GM12865 (cell line): ENCODE measurements at regions not wholly inside any gene's neighbourhood (a gene's known extent, or its start where the extent isn't known, plus 50 kb on each side); places are given as distances from the start of the nearest gene placed in this dataset.

ENCODE experiments used
- DNase-seq: peaks from one replicate; pipeline ENCODE4 v3.0.0; 2010; ENCODE audit warnings: low read depth
- H3K4me3 ChIP-seq: 2 replicates; pipeline ENCODE4 v1.5.1; 2011; ENCODE audit warnings: mild to moderate bottlenecking, low read depth, low read length, control low read depth
- TF ChIP-seq, protein P1 (sequence below): IDR thresholded peaks from 2 replicates; pipeline ENCODE4 v1.5.1; 2011; ENCODE audit warnings: low read length, control low read depth, low read depth, inconsistent platforms; ENCODE audit not compliant: insufficient read depth; ENCODE audit errors: missing control alignments

DNA sequence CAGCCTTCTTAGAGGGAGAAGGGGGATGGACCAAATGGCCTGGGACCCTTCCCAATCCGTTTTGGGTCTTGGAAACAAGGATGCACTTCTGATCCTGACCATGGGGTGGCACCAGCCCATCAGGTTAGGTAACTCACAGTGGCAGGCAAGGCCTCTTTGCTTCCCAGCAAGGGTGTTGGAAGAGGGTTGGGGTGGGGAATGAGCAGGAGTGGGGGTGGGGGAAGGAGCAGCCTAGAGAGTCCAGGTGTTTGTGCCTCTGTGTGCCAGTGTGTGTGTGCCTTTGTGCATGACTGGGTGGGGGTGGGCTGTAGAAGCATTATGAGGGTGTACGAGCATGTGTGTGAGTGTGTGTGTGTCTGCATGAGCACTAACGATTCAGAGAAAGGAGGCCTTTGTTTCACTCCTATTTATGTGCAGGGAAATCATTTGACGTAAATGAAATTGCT lies 213.1 kb downstream of the INSC start:
- TF ChIP-seq, protein P1, sequence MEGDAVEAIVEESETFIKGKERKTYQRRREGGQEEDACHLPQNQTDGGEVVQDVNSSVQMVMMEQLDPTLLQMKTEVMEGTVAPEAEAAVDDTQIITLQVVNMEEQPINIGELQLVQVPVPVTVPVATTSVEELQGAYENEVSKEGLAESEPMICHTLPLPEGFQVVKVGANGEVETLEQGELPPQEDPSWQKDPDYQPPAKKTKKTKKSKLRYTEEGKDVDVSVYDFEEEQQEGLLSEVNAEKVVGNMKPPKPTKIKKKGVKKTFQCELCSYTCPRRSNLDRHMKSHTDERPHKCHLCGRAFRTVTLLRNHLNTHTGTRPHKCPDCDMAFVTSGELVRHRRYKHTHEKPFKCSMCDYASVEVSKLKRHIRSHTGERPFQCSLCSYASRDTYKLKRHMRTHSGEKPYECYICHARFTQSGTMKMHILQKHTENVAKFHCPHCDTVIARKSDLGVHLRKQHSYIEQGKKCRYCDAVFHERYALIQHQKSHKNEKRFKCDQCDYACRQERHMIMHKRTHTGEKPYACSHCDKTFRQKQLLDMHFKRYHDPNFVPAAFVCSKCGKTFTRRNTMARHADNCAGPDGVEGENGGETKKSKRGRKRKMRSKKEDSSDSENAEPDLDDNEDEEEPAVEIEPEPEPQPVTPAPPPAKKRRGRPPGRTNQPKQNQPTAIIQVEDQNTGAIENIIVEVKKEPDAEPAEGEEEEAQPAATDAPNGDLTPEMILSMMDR: peak; percentile 75
- no peak overlapping the region for H3K4me3 ChIP-seq
- peak; percentile 44 for DNase-seq

DNA sequence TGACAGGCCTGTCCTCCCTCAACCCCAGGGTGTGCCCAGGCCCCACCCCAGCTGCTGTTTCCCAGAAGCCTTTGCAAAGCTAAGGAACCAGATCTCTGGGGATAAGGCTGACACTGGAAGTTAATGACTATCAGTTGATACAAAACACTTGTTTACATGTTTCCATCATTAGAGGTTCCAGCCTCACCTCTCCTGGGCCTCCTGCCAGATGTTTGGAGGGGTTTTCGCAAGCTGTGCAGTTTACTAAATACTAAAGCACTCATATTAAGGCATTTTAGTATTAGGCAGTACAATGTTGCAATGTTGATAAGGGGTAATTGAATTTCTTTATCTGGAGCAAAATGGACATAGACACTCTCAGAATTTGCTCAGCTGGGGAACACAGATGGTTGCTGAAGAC lies 218.7 kb downstream of the INSC start:
- no peak for DNase-seq
- H3K4me3 ChIP-seq: no peak overlapping the region
- TF ChIP-seq, protein P1: no peak

DNA sequence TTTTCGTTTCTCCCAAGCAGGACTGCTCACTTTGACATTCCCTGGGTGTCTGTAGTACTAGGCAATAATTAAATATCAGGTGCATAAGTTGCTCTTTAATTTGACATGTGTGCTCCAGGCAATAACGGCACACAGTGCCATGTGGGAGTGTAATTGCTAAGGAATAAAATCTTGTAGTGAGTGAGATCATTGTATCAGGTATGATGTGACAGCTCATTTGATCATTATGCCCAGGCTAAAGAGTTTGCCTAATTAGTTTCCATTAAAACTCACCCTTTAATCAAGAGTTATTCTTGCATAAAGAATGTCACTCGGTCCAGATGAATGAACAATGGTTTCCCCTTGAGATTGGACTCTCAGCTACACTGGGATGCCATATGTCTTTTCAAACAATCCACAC lies 220.0 kb downstream of the INSC start:
- no peak for DNase-seq
- no peak overlapping the region for H3K4me3 ChIP-seq
- TF ChIP-seq, protein P1: no peak

DNA sequence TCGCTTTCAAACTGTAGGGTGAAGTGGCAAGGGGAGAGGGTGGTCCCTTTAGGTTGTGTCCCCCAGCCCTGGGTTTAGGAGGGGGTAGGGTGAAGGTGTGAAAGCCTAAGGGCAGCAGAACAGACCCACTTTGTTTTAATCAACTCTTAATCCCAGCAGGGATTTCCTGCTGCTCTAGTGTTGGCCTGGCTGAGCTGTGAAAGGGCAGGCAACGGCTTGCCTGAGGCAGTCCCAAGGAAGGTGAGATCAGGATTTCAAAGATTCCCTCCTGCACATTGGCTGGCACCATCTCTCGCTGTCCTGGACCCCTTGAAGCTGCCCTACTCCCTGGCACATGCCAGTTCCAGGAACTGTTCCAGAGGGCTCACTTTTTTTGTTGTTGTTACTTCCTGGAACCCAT lies 221.3 kb downstream of the INSC start:
- TF ChIP-seq, protein P1: no peak
- DNase-seq: no peak
- H3K4me3 ChIP-seq: no peak overlapping the region

DNA sequence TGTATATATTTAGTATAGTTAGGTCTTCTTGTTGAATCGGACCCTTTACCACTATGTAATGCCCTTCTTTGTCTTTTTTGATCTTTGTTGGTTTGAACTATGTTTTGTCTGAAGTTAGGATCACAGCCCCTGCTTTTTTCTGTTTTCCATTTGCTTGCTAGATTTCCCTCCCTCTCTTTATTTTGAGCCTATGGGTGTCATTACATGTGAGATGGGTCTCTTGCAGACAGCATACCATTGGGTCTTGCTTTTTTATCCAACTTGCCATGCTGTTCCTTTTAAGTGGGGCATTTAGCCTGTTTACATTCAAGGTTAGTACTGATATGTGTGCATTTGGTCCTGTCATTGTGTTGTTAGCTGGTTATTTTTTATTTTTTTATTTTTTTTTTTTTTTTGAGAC lies 224.6 kb downstream of the INSC start:
- DNase-seq: no peak
- TF ChIP-seq, protein P1: no peak
- H3K4me3 ChIP-seq: no peak overlapping the region

DNA sequence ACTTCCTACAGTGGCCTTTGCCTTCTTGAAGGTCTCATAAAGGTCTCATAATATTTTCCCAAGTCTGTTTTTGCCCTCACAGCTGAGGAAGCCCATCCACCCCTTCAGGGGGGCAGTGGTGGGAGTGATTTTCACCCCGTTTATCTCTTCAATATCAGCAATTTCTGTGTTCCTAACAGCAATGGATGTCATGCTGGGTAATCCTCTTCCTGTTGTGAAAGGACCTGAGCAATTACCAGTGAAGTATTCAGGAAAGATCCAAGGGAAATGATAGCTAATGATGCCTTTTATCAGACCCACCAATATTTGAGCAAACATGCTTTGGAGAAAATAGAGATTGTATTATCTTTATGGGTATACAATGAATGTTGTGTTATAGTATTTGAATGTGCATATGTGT lies 226.9 kb downstream of the INSC start:
- TF ChIP-seq, protein P1: no peak
- DNase-seq: no peak
- H3K4me3 ChIP-seq: no peak overlapping the region

DNA sequence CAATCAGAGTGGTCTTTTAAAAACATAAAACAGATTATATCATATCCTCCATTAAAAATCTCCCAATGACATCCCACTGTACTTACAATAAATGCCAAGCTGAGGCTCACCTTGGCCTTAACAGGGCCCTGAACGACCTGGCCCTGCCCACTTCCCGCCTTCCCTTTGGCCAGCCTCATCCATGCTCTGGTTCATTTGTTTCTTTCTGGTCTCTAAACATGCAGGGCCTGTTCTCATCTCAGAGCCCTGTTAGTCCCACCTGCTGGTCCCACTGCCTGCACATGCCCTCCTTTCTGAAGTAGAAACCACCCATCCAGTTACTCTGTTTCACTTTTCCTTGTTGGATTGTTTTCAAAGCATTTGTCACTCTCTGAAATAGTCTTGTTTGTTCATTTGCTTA lies 227.4 kb downstream of the INSC start:
- no peak for DNase-seq
- H3K4me3 ChIP-seq: no peak overlapping the region
- TF ChIP-seq, protein P1: no peak
